Erythroblast (primary cell): ENCODE measurements at regions not wholly inside any gene's neighbourhood (a gene's known extent, or its start where the extent isn't known, plus 50 kb on each side); places are given as distances from the start of the nearest gene placed in this dataset.
"Not testable (repeated sequence)": the region's sequence is repeated elsewhere in the genome, so short reads cannot be mapped to it uniquely, and the experiment has no call there.

Source experiments
- DNase-seq, 2 experiments: peaks; one replicate each; lab custom pipeline; 2025; lab: John Stamatoyannopoulos, UW
- GATA1 ChIP-seq: IDR thresholded peaks from 2 replicates; pipeline ENCODE4 v1.6.1; 2011; ENCODE audit warnings: low read depth, mild to moderate bottlenecking, control low read depth, low read length, moderate library complexity
- POLR2A ChIP-seq: IDR thresholded peaks from 2 replicates; pipeline ENCODE4 v1.6.1; 2011; ENCODE audit warnings: mild to moderate bottlenecking, low read length

GRCh38 chr3:144660186-144660585 lies 688.6 kb downstream of the DIPK2A start:
- no peak for DNase-seq
- TF ChIP-seq POLR2A (no peak), GATA1 (no peak)

DNA sequence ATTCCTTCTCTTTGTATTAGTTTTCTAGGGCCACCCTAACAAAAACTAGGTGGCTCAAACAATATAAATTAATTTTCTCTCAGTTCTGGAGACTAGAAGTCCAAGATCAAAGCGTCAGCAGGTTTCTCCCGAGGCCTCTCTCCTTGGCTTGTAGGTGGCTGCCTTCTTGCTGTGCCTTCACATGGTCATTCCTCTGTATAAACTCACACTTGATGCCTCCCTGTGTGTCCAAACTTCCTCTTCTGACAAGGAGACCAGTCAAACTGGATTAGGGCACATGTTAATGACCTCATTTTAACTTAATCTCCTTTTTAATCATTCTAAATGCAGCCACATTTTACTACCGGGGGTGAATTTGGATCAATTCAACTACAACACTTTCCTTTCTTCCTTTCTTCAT lies 691.1 kb downstream of the DIPK2A start:
- TF ChIP-seq GATA1 (no peak), POLR2A (no peak)
- DNase-seq = no peak

DNA sequence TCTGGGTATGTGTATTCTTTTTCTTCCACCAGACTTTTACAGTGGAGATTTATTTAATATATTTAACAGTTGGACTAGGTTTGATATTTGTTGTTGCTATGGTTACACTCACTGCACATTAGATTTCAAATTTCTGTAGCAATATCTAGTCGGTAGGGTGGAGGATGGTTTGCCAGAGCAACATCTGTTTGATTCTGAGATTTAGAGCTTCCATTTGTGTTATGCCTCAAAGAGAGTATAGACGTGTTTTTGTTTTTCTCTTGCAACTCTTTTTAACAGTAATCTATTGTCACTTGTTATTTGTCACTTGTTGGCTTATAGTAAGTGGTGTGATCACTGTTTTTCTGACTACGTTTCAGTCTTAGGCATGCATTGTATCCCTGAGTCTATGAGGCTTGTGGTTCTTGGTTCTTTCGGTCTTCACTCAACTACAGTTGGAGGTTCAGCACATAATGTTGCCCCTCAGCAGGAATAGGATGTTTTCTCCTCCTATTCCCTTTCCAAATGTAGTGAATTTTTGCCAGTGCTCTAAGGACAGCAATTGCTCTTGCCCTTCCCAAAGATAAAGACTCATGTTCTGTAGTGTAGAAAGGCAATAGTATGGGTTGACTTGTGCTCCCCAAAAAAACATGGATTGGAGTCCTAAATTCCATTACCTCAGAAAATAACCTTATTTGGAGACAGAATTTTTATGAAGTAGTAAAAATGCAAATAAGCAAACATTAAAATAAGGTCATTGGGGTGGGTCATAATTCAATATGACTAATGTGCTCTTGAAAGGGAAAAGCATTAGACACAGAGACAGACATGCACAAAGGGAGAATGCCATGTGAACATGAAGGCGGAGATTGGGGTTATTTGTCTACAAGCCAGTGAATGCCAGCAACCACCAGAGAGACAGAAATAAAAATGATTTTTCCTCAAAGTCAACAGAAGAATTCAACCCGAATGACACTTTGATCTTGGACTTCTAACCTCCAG lies 692.1 kb downstream of the DIPK2A start:
- no peak for DNase-seq
- no peak for TF ChIP-seq GATA1
- TF ChIP-seq POLR2A = no peak

DNA sequence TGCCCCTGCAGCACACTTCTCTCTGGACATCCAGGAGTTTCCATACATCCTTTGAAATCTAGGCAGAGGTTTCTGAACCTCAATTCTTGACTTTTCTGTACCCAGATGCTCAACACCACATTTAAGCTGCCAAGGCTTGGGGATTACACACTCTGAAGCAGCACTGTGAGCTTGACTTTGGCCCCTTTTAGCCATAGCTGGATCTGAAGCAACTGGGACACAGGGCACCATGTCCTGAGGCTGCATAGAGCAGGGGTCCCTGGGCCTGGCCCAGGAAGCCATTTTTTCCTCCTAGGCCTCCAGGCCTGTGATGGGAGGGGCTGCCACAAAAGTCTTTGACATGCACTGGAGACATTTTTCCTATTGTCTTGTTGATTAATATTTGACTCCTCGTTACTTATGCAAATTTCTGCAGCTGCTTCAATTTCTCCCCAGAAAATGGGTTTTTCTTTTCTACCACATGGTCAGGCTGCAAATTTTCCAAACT lies 694.0 kb downstream of the DIPK2A start:
- no peak for TF ChIP-seq GATA1
- TF ChIP-seq POLR2A = no peak
- no peak for DNase-seq

- TF ChIP-seq POLR2A = no peak
- TF ChIP-seq GATA1 = no peak
- no peak for DNase-seq
Measured at GRCh38 chr3:144670571-144670970, 698.9 kb downstream of the DIPK2A start.

DNA sequence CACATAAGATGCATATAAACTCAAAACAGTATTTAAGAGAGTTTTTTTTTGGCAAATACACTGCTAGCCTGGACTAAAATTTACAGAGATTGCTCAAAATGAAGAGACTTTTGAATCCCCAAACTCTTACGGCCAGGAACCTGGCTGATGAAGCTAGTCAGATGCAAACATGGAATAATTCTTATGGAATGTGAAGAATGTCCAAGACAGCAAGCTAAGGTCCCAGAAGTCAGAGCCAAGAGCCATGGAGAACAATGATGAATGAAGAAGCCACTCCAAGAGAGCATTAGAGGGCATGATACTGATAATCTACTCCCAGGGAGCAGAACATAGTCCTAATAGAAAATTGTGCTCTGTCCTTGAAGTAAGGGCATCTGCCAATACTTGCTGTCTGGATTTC lies 705.5 kb downstream of the DIPK2A start:
- no peak for TF ChIP-seq POLR2A
- no peak for TF ChIP-seq GATA1
- DNase-seq = no peak

DNA sequence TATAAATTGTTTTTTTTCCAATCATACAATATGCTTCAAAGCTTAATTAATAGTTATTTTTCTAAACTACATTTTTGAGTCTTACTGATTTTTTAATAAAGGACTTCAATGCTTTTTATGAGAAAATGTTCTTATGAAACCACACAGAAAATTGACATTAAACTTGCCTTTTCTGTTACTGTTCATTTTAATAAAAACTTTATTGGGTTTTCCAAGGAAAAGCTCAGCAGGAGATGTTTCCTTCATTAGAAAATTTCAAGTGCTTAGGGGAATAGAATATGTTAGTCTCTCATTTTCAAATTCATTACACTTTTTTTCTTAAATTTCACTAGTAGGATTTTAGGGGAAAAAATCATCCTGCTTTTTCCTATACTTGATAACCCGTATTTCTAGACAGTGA lies 711.4 kb downstream of the DIPK2A start:
- DNase-seq = no peak
- TF ChIP-seq POLR2A = no peak
- no peak for TF ChIP-seq GATA1

GRCh38 chr3:144687862-144688261 lies 716.2 kb downstream of the DIPK2A start:
- DNase-seq = no peak
- TF ChIP-seq GATA1 = no peak

GRCh38 chr3:144692488-144692887 lies 720.9 kb downstream of the DIPK2A start:
- DNase-seq = no peak
- TF ChIP-seq POLR2A (no peak), GATA1 (no peak)

- DNase-seq = no peak
- TF ChIP-seq POLR2A (no peak), GATA1 (no peak)
Measured at GRCh38 chr3:144708437-144708836, 736.8 kb downstream of the DIPK2A start.

GRCh38 chr3:144737281-144737680 lies 765.7 kb downstream of the DIPK2A start:
- DNase-seq = no peak
- TF ChIP-seq POLR2A (no peak), GATA1 (no peak)

GRCh38 chr3:144743225-144743668 lies 771.6 kb downstream of the DIPK2A start:
- no peak for DNase-seq
- no peak for TF ChIP-seq GATA1
- no peak for TF ChIP-seq POLR2A

GRCh38 chr3:144744473-144744872 lies 772.9 kb downstream of the DIPK2A start:
- TF ChIP-seq POLR2A (no peak), GATA1 (no peak)
- DNase-seq = no peak

GRCh38 chr3:144746631-144747030 lies 775.0 kb downstream of the DIPK2A start:
- DNase-seq = no peak
- TF ChIP-seq GATA1 (no peak), POLR2A (no peak)

DNA sequence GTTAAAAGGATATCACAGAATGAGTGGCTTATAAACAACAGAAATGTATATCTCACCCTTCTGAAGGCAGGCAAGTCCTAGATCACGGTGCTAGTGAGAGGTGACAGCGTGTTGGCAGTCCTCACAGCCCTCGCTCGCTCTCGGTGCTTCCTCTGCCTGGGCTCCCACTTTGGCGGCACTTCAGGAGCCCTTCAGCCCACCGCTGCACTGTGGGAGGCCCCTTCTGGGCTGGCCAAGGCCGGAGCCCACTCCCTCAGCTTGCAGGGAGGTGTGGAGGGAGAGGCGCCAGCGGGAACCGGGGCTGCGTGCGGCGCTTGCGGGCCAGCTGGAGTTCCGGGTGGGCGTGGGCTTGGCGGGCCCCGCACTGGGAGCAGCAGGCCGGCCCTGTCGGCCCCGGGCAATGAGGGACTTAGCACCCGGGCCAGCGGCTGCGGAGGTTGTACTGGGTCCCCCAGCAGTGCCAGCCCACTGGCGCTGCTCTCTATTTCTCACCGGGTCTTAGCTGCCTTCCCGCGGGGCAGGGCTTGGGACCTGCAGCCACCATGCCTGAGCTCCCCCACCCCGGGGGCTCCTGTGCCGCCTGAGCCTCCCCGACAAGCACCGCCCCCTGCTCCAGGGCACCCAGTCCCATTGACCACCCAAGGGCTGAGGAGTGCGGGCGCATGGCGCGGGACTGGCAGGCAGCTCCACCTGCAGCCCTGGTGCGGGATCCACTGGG lies 778.1 kb downstream of the DIPK2A start:
- DNase-seq = not testable (repeated sequence)
